ENCODE measurements at regions not wholly inside any gene's neighbourhood (a gene's known extent, or its start where the extent isn't known, plus 50 kb on each side); places are given as distances from the start of the nearest gene placed in this dataset.
A peak's percentile ranks its signal among the peaks of the same experiment; 100 is the strongest.
"Not testable (repeated sequence)": the region's sequence is repeated elsewhere in the genome, so short reads cannot be mapped to it uniquely, and the experiment has no call there.

GRCh38 chr1:117314951-117315350 lies 52.3 kb upstream of the MAN1A2 start:
- not testable (repeated sequence) for FAIRE-seq

- FAIRE-seq: no peak
Measured at GRCh38 chr1:117313555-117313954, 53.7 kb upstream of the MAN1A2 start.

- FAIRE-seq: no peak
Measured at GRCh38 chr1:117312453-117313138, 54.7 kb upstream of the MAN1A2 start.

- FAIRE-seq: no peak
Measured at GRCh38 chr1:117308311-117308916, 58.8 kb upstream of the MAN1A2 start.

- FAIRE-seq: no peak
Measured at GRCh38 chr1:117301901-117302300, 65.3 kb upstream of the MAN1A2 start.

- not testable (repeated sequence) for FAIRE-seq
Measured at GRCh38 chr1:117300183-117300582, 67.1 kb upstream of the MAN1A2 start.

- no peak for FAIRE-seq
Measured at GRCh38 chr1:117295001-117295400, 72.2 kb upstream of the MAN1A2 start.

GRCh38 chr1:117290890-117291289 lies 76.4 kb upstream of the MAN1A2 start:
- FAIRE-seq: no peak

GRCh38 chr1:117289316-117289870 lies 77.9 kb upstream of the MAN1A2 start:
- FAIRE-seq: no peak

GRCh38 chr1:117286562-117286961 lies 75.8 kb upstream of the VTCN1 start:
- FAIRE-seq: no peak

- FAIRE-seq: no peak
Measured at GRCh38 chr1:117286145-117286544, 75.4 kb upstream of the VTCN1 start.

GRCh38 chr1:117284399-117285215 lies 73.9 kb upstream of the VTCN1 start:
- FAIRE-seq: peak; percentile 79

- FAIRE-seq: no peak
Measured at GRCh38 chr1:117278531-117278930, 67.8 kb upstream of the VTCN1 start.

GRCh38 chr1:117275055-117275454 lies 64.3 kb upstream of the VTCN1 start:
- FAIRE-seq: no peak

GRCh38 chr1:117271959-117272358 lies 61.2 kb upstream of the VTCN1 start:
- FAIRE-seq: no peak

GRCh38 chr1:117271129-117271528 lies 60.4 kb upstream of the VTCN1 start:
- no peak for FAIRE-seq

GRCh38 chr1:117270679-117271078 lies 60.0 kb upstream of the VTCN1 start:
- FAIRE-seq: no peak

GRCh38 chr1:117268535-117269455 lies 58.1 kb upstream of the VTCN1 start:
- FAIRE-seq: no peak

- no peak for FAIRE-seq
Measured at GRCh38 chr1:117267232-117267774, 56.6 kb upstream of the VTCN1 start.

- FAIRE-seq: no peak
Measured at GRCh38 chr1:117262976-117263375, 52.2 kb upstream of the VTCN1 start.

GRCh38 chr1:117261424-117261785 lies 50.7 kb upstream of the VTCN1 start:
- no peak for FAIRE-seq

- no peak for FAIRE-seq
Measured at GRCh38 chr1:117260761-117261423, 50.2 kb upstream of the VTCN1 start.

Measured in endometrium (tissue), 2 donors.